NCI-H2029 (cell line): ENCODE measurements at regions not wholly inside any gene's neighbourhood (a gene's known extent, or its start where the extent isn't known, plus 50 kb on each side); places are given as distances from the start of the nearest gene placed in this dataset.

ENCODE experiments used
- DNase-seq: peaks from one replicate; lab custom pipeline; 2025; lab: John Stamatoyannopoulos, UW

DNA sequence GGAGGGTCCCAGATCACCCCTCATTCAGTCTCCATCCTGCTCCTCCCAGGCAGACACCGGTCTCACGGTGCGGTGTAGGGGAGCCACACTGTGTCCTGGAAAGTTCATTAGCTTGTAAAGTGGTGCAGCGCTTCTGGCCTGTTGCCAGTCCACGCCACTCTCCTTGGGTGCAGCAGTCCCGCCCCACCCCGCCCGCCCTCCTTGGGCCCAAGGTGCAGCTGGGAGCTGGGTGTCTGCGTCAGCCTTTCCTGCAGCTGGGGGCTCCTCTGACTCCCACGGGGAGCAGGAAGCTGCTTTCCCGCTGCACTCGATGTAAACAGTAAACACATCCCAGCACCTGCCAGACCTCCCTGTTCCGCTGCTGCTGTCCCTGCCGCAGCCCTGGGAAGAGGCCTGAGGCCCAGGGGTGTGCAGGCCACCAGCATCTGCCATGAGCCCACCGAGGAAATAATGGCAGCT lies 53.8 kb upstream of the ASB18 start:
- no peak for DNase-seq

DNA sequence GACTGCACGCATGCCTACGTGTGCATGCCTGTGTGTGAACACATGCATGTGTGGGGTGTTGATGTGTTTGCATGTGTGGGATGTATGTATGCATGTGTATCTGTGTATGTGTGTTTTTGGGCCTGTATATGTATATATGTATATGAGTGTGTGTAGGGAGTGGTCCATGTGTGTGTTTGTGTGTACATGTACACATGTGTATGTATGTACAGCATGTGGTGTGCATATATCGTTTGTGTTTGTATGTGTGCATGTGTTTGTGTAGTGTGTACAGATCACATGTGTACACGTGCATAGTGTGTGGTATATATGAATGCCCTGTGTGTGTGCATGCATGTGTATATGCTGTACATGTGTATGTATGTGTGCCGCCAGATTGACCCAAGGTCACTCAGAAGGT lies 54.2 kb upstream of the ASB18 start:
- DNase-seq, result no peak

DNA sequence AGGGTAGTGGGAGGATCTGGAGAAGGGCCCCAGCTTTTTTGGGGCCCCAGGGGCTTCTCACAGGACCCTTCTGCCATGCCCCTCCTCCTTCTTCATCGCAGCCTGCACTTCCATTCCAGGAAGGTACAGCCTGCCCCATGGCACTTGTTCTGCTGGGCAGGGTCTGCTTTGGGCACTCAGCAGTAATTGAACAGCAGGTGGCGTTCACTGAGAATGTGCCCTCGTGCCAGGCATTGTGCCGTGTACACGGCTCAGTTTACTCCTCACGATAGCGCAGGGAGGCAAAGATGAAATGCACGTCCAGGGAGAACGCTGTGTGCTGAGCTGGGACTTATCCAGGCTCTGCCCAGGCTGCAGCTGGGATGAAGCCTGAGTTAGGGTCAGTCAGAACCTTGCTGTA lies 54.8 kb upstream of the ASB18 start:
- DNase-seq, result no peak

- no peak for DNase-seq
Observed at GRCh38 chr2:236321415-236321814, 57.2 kb upstream of the ASB18 start.

DNA sequence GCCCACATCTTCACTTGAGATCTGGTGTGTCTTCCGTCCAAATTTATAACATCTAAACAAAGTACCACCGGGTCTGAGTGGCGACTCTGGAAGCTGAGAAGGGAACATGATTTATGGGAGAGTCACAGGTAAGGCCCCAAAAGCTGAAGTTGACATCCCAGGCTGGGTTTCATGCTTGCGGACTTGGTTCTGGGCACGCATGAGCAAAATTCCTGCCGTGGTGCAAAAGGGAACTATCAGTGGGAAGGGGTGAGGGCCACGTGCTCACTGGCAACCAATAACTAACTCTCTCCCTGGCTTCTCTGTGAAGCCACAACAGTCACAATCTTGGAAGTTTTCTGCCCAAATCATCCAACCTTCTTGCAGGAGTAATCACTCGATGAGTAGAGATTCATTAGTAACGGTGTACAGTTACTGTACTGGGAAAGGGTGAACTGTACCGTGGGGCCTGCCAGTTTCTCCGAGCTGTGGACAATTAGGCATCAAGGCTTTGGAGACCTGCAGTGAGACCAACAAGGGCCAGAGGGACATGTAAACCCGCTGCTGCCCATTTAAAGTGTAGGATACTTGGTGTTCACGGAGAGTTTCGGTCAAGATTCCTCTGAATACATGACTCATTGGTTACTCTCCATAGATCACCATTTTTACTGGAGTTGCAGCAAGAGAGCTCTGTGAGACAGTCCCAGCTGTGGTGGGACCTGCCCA lies 69.4 kb upstream of the ASB18 start:
- DNase-seq, result no peak

DNA sequence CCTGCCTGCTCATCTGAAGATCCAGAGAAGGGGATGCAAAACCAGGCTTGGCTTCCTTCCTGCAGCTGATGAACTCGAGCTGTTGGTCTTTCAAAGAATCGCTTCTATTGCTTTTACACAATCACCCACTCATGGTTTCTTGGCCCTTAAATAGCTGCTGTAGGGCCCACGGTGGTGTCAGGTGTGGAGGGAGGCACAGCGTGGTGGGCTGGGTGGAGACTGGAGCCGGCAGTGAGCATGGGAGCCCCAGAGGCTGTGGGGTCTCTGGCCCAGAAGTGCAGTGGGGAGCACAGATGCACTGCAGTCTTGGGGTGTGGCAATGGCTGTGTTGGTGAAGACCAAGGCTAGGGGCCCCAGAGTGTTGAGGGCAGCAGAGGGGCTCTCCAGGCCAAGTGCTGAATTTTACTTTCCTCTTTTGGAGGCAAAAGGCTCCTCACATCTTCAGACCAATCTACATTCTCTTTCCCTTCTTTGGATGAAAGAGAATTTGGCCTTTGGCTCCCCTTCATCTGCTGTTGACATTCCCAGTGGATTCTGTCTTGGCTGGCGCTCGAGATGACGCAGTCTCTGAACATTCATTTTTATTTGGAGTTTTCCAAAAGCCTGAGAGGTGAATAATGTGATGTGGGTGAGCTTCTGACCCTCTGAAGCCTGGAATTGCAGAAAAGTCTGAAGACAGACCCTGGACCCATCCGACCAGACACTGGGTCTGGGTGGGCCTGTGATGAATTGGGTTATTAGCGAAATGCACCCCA lies 70.1 kb upstream of the ASB18 start:
- no peak for DNase-seq

DNA sequence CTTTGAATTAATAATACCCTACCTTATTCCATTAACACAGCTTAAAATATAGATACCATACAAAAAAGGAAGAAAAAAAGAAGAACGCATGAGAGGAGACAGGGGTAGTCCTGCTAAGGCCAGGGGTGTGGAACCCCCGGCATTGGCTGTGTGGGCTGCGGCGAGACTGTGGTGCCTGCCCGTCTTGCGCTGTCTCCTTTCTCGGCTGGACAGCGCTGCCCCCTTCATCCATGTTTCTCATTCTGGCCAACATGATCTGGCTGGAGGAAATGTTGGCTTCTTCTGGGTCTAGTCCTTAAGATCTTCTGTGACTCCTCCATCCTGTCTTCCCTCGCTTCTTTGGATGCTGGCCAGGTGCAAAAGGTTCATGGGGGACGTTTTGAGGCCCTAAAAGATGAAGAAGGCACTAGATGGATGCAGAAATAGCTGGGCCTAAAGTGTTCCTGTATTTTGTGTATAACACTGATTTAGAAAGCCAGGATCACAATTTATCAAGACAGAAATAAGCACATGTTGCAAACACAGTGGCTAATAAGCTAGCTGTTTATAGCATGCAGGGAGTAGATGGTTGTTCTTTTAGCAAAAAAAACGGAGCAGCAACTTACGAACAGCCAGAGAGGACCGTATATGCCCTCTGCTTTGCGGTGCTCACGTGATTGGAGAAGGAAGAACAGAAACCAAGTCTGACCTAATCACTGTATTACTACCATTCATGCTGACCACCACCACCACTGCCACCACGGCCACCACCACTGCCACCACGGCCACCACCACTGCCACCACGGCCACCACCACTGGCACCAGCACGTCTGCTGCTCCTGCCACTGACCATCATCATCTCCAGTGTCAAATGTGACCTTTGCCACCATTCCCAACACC lies 71.7 kb upstream of the ASB18 start:
- DNase-seq, result no peak

GRCh38 chr2:236336575-236337464 lies 72.6 kb upstream of the ASB18 start:
- DNase-seq, result no peak

DNA sequence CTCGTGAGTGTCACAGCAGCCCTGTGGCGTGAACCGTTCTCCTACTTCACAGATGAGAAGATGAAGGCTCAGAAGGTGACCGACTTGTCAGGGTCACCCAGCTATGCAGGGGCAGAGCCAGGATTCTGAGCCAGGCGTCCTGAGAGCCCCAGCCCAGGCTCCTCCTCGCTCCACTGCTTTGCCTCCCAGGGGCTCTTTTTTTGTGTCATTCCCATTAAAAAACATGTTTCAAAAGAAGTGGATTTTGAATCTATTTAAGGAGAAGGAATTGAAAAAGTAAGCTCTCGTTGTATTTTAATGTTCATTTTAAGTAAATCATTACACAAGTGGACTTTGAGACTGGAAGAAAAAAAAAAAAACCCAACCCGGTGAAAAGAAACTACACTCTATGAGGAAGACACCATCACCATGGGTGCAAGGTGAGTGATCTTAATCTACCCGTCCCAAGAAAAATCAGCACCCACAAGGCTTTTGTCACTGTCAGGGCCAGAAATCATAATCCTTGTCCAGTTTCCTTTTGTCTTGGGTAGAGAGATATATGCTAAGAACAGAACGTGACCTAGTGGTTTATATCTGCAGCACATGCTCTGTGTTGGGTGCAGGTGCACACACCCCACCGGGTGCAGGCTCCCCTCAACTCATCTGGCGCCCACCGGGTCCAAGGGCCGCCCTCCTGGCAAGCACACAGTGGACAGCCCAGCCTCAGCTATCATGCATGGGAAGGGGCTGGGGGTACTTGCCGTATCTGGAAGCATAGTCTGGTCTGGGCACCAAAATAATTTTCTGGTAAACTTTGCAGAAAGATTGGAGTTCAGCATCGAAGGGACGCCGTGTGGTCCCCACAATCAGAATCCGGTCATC lies 73.5 kb upstream of the ASB18 start:
- no peak for DNase-seq

GRCh38 chr2:236338495-236339184 lies 74.4 kb upstream of the ASB18 start:
- DNase-seq, result no peak

DNA sequence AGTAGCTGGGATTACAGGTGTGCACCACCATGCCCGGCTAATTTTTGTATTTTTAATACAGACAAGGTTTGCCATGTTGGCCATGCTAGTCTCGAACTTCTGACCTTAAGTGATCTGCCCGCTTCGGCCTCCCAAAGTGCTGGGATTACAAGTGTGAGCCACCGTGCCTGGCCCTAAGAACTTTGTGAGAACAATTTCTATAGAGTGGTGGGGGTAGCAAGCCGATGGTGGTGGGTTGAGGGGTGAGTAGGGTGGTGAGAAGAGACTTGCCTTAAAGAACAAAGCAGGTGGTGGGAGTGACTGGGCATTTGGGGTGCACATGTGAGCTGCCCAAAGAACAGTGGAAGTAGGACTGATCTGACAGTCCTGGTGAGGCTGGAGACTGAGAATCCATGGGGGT lies 76.0 kb upstream of the ASB18 start:
- DNase-seq, result no peak

DNA sequence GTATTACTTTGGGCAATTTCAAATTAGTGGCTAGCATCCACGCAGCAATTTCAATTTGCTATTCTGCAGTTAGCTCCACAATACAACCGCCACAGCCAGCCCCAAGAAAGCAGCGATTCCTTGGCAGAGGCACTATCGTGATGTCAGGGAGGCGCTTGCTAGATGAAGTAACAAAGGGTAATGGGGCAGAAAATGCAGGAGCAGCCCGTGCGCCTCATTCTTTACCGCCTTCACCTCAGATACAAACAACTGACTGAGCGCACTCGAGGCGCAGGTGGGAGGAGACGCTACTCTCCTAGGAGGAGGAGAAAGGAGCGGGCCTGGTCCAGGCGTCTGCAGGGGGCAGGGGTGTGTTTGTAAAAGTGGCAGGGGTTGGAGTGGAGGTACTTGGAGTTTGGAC lies 76.9 kb upstream of the ASB18 start:
- no peak for DNase-seq

- no peak for DNase-seq
Observed at GRCh38 chr2:236341721-236342120, 77.5 kb upstream of the ASB18 start.

- DNase-seq, result no peak
Observed at GRCh38 chr2:236342507-236342906, 78.3 kb upstream of the ASB18 start.

DNA sequence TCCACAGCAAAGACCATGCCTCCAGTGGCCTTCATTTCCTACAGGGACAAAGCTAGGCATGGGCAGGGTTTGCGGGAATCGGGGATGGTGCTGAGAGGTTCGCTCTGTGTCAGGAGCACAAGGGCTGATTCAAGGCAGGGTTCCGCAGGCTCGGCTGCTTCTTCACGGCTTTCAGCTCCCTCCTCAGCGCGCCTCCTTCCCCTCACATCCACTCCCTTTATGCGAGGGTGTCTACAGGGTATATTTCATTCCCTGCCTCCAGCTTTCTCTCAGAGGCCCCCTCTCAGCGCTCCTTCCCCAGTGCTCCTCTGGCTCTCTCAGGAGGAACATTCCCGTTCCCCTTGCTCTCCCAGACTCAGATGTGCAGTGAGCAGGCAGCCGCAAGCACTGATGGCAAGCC lies 78.7 kb upstream of the ASB18 start:
- no peak for DNase-seq

DNA sequence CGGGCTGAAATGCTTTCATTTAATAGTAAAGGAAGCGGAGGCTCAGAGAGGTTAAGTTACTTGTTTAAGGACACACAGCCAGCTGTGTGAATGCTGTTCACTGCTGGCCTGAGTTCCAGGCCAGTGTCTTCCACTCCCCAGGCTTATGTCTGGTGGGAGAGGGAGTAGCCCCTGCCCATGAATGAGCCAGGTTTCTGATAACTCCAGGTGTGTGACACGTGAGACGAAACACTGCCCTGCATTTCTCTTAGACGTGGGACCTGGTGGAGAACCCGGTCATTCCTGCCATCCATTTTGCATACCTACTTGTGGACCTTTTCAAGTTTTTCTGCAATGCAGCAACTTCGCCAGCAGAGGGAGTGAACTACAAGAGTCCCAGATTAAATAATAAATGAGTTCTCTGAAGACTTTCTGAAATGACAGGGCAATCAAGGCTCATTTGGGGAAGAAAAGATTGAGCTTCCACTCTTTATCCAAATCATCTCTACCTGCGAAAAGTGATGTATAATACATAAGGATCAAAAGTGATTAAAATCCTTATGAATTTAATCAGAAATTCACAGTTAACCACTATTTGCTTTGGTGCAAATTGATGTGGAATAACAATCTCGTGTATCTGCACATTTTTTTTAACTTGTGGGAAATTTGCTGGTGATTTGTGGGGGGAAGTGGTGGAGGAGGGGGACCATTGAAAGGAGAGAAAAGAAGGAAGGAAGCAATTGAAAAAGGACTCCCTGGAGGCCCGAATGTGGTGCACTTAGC lies 79.4 kb upstream of the ASB18 start:
- peak; percentile 58 for DNase-seq

GRCh38 chr2:236344446-236344845 lies 80.2 kb upstream of the ASB18 start:
- DNase-seq, result no peak

DNA sequence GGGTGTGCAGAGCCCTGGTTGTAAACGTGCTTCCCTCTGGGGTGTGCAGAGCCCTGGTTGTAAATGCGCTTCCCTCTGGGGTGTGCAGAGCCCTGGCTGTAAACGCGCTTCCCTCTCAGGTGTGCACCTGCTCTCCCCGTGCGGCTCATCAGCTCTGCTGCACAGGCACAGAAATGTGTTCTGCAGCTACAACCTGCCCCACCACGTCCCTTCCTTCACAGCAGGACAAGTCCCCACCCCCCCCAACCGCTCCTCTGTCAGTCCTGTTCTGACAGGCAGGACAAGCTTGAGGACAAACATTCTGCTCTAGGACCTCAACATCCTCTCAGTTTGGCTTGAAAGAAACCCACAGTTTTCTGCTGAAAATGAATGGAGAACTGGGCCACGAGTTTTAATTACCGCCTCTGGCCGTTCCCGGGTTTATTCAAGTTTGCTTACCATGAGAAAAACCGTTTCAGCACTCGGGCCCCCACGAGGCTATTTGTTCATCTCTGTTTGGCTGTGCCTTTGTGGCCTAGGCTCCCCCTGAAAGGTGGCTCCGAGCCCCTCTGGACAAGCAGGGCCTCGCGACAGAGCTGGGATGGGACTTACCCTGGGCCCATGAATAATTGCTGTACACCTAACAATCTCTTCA lies 81.0 kb upstream of the ASB18 start:
- no peak for DNase-seq

DNA sequence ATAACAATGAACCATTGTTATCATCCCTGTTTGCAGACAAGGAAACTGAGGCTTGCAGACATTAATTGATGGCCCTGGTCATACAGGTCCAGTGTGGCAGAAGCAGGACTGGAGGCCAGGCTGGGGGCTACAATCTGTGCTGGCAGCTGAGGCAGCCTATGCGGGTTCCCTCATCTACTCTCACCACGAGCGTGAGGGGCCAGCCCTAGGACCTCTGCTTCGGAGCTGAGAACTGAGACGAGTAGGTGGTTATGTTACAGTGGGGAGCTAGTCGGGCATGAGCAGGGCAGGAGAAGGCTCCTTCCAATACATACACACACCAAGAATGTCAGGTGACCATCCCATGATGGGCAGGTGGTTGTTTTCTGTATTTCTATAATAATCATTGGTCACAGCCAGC lies 82.2 kb upstream of the ASB18 start:
- no peak for DNase-seq
